ENCODE measurements at regions not wholly inside any gene's neighbourhood (a gene's known extent, or its start where the extent isn't known, plus 50 kb on each side); places are given as distances from the start of the nearest gene placed in this dataset.
"Not testable (repeated sequence)": the region's sequence is repeated elsewhere in the genome, so short reads cannot be mapped to it uniquely, and the experiment has no call there.

- Histone ChIP-seq H3K27ac (ENCODE audit: low read length) (no peak overlapping the region), H3K4me3 (ENCODE audit: low read length) (no peak overlapping the region), H2AFZ (ENCODE audit: low read length) (no peak overlapping the region), H3K9me3 (ENCODE audit: low read length) (no peaks in the 10 kb centered on the region), H3K4me2 (ENCODE audit: low read depth, low read length, poor library complexity, severe bottlenecking) (no peak overlapping the region), H3K27me3 (ENCODE audit: low read length) (no peaks in the 10 kb centered on the region; the same call in 1 of the 2 replicates), H3K4me1 (ENCODE audit: low read length) (no peaks in the 10 kb centered on the region), H3K9me2 (replicated peaks; ENCODE audit: insufficient read depth, low read length) (no peaks in the 10 kb centered on the region), H3K9ac (ENCODE audit: low read length) (no peak overlapping the region), H4K20me1 (ENCODE audit: insufficient read depth, low read depth, low read length) (no peaks in the 10 kb centered on the region), H3K79me2 (ENCODE audit: low read length) (no peaks in the 10 kb centered on the region), H3K36me3 (ENCODE audit: insufficient read depth, low read length) (no peaks in the 10 kb centered on the region)
- DNase-seq: no peak
Measured at GRCh38 chr11:87517351-87517750, 479.6 kb downstream of the TMEM135 start.

- not testable (repeated sequence) for H3K4me3 ChIP-seq (ENCODE audit: low read length); H3K27ac ChIP-seq (ENCODE audit: low read length); H3K27me3 ChIP-seq (ENCODE audit: low read length); H3K4me1 ChIP-seq (ENCODE audit: low read length); H4K20me1 ChIP-seq (ENCODE audit: insufficient read depth, low read depth, low read length); DNase-seq; H2AFZ ChIP-seq (ENCODE audit: low read length); H3K9me3 ChIP-seq (ENCODE audit: low read length); H3K79me2 ChIP-seq (ENCODE audit: low read length); H3K4me2 ChIP-seq (ENCODE audit: low read depth, low read length, poor library complexity, severe bottlenecking); H3K9me2 ChIP-seq (replicated peaks; ENCODE audit: insufficient read depth, low read length); H3K9ac ChIP-seq (ENCODE audit: low read length); H3K36me3 ChIP-seq (ENCODE audit: insufficient read depth, low read length)
Measured at GRCh38 chr11:87507722-87508121, 470.0 kb downstream of the TMEM135 start.

GRCh38 chr11:87506946-87507345, 469.2 kb downstream of the TMEM135 start:
- H3K4me3 ChIP-seq (ENCODE audit: low read length); H4K20me1 ChIP-seq (ENCODE audit: insufficient read depth, low read depth, low read length); H3K79me2 ChIP-seq (ENCODE audit: low read length); H3K27ac ChIP-seq (ENCODE audit: low read length); H3K9ac ChIP-seq (ENCODE audit: low read length); H3K9me2 ChIP-seq (replicated peaks; ENCODE audit: insufficient read depth, low read length); H3K4me2 ChIP-seq (ENCODE audit: low read depth, low read length, poor library complexity, severe bottlenecking); H3K27me3 ChIP-seq (ENCODE audit: low read length); H3K9me3 ChIP-seq (ENCODE audit: low read length); H3K36me3 ChIP-seq (ENCODE audit: insufficient read depth, low read length); H3K4me1 ChIP-seq (ENCODE audit: low read length); DNase-seq; H2AFZ ChIP-seq (ENCODE audit: low read length): not testable (repeated sequence)

GRCh38 chr11:87501388-87501787, 463.7 kb downstream of the TMEM135 start:
- H3K79me2 ChIP-seq (ENCODE audit: low read length): no peaks in the 10 kb centered on the region

GRCh38 chr11:87494936-87495335, 457.2 kb downstream of the TMEM135 start:
- not testable (repeated sequence) for H3K79me2 ChIP-seq (ENCODE audit: low read length); DNase-seq; H3K4me3 ChIP-seq (ENCODE audit: low read length); H2AFZ ChIP-seq (ENCODE audit: low read length); H3K9ac ChIP-seq (ENCODE audit: low read length); H3K27me3 ChIP-seq (ENCODE audit: low read length); H3K9me2 ChIP-seq (replicated peaks; ENCODE audit: insufficient read depth, low read length); H3K4me1 ChIP-seq (ENCODE audit: low read length); H3K4me2 ChIP-seq (ENCODE audit: low read depth, low read length, poor library complexity, severe bottlenecking); H3K27ac ChIP-seq (ENCODE audit: low read length); H4K20me1 ChIP-seq (ENCODE audit: insufficient read depth, low read depth, low read length); H3K36me3 ChIP-seq (ENCODE audit: insufficient read depth, low read length); H3K9me3 ChIP-seq (ENCODE audit: low read length)

More at GRCh38 chr11:87501388-87501787, 463.7 kb downstream of the TMEM135 start:
- H3K9me3 ChIP-seq (ENCODE audit: low read length): no peaks in the 10 kb centered on the region
- no peaks in the 10 kb centered on the region for H3K27me3 ChIP-seq (ENCODE audit: low read length)
- H3K27ac ChIP-seq (ENCODE audit: low read length): no peak overlapping the region
- no peaks in the 10 kb centered on the region for H3K9me2 ChIP-seq (replicated peaks; ENCODE audit: insufficient read depth, low read length)
- no peaks in the 10 kb centered on the region for H3K36me3 ChIP-seq (ENCODE audit: insufficient read depth, low read length)
- no peak overlapping the region for H3K9ac ChIP-seq (ENCODE audit: low read length)
- no peak overlapping the region for H3K4me3 ChIP-seq (ENCODE audit: low read length)
- H4K20me1 ChIP-seq (ENCODE audit: insufficient read depth, low read depth, low read length): no peaks in the 10 kb centered on the region
- no peaks in the 10 kb centered on the region for H3K4me1 ChIP-seq (ENCODE audit: low read length)
- no peak overlapping the region for H2AFZ ChIP-seq (ENCODE audit: low read length)
- no peak overlapping the region for H3K4me2 ChIP-seq (ENCODE audit: low read depth, low read length, poor library complexity, severe bottlenecking)
- DNase-seq: peak; percentile 74

GRCh38 chr11:87494026-87494425, 456.3 kb downstream of the TMEM135 start:
- not testable (repeated sequence) for H3K27me3 ChIP-seq (ENCODE audit: low read length); DNase-seq; H3K9ac ChIP-seq (ENCODE audit: low read length); H3K79me2 ChIP-seq (ENCODE audit: low read length); H3K4me3 ChIP-seq (ENCODE audit: low read length); H3K36me3 ChIP-seq (ENCODE audit: insufficient read depth, low read length); H3K4me2 ChIP-seq (ENCODE audit: low read depth, low read length, poor library complexity, severe bottlenecking); H4K20me1 ChIP-seq (ENCODE audit: insufficient read depth, low read depth, low read length); H3K27ac ChIP-seq (ENCODE audit: low read length); H3K9me3 ChIP-seq (ENCODE audit: low read length); H3K4me1 ChIP-seq (ENCODE audit: low read length); H3K9me2 ChIP-seq (replicated peaks; ENCODE audit: insufficient read depth, low read length); H2AFZ ChIP-seq (ENCODE audit: low read length)

- Histone ChIP-seq H3K4me3 (ENCODE audit: low read length) (no peak overlapping the region), H3K79me2 (ENCODE audit: low read length) (no peaks in the 10 kb centered on the region), H3K4me1 (ENCODE audit: low read length) (peaks cover 5% of the 10 kb centered on the region), H3K36me3 (ENCODE audit: insufficient read depth, low read length) (no peaks in the 10 kb centered on the region), H2AFZ (ENCODE audit: low read length) (no peak overlapping the region), H4K20me1 (ENCODE audit: insufficient read depth, low read depth, low read length) (no peaks in the 10 kb centered on the region), H3K9me2 (replicated peaks; ENCODE audit: insufficient read depth, low read length) (no peaks in the 10 kb centered on the region), H3K9ac (ENCODE audit: low read length) (no peak overlapping the region), H3K27me3 (ENCODE audit: low read length) (no peaks in the 10 kb centered on the region), H3K9me3 (ENCODE audit: low read length) (no peaks in the 10 kb centered on the region), H3K27ac (ENCODE audit: low read length) (no peak overlapping the region), H3K4me2 (ENCODE audit: low read depth, low read length, poor library complexity, severe bottlenecking) (no peak overlapping the region)
- no peak for DNase-seq
Measured at GRCh38 chr11:87493516-87493915, 455.8 kb downstream of the TMEM135 start.

- Histone ChIP-seq H3K4me1 (ENCODE audit: low read length) (peaks cover 5% of the 10 kb centered on the region), H4K20me1 (ENCODE audit: insufficient read depth, low read depth, low read length) (no peaks in the 10 kb centered on the region), H3K4me3 (ENCODE audit: low read length) (no peak overlapping the region), H3K36me3 (ENCODE audit: insufficient read depth, low read length) (no peaks in the 10 kb centered on the region), H2AFZ (ENCODE audit: low read length) (no peak overlapping the region), H3K9me3 (ENCODE audit: low read length) (no peaks in the 10 kb centered on the region), H3K9me2 (replicated peaks; ENCODE audit: insufficient read depth, low read length) (no peaks in the 10 kb centered on the region), H3K79me2 (ENCODE audit: low read length) (no peaks in the 10 kb centered on the region), H3K27me3 (ENCODE audit: low read length) (no peaks in the 10 kb centered on the region), H3K4me2 (ENCODE audit: low read depth, low read length, poor library complexity, severe bottlenecking) (no peak overlapping the region), H3K9ac (ENCODE audit: low read length) (no peak overlapping the region), H3K27ac (ENCODE audit: low read length) (no peak overlapping the region)
- peak; percentile 68 for DNase-seq
Measured at GRCh38 chr11:87491381-87491780, 453.6 kb downstream of the TMEM135 start.

- Histone ChIP-seq H3K79me2 (ENCODE audit: low read length) (no peaks in the 10 kb centered on the region), H3K27me3 (ENCODE audit: low read length) (no peaks in the 10 kb centered on the region), H4K20me1 (ENCODE audit: insufficient read depth, low read depth, low read length) (no peaks in the 10 kb centered on the region), H3K9ac (ENCODE audit: low read length) (no peak overlapping the region), H3K9me2 (replicated peaks; ENCODE audit: insufficient read depth, low read length) (no peaks in the 10 kb centered on the region), H3K9me3 (ENCODE audit: low read length) (no peaks in the 10 kb centered on the region), H3K36me3 (ENCODE audit: insufficient read depth, low read length) (no peaks in the 10 kb centered on the region), H3K4me2 (ENCODE audit: low read depth, low read length, poor library complexity, severe bottlenecking) (no peak overlapping the region), H3K4me3 (ENCODE audit: low read length) (no peak overlapping the region), H3K27ac (ENCODE audit: low read length) (no peak overlapping the region), H2AFZ (ENCODE audit: low read length) (no peak overlapping the region), H3K4me1 (ENCODE audit: low read length) (peaks cover 5% of the 10 kb centered on the region)
- no peak for DNase-seq
Measured at GRCh38 chr11:87490671-87491070, 452.9 kb downstream of the TMEM135 start.
